GM12873 (cell line): ENCODE measurements at regions not wholly inside any gene's neighbourhood (a gene's known extent, or its start where the extent isn't known, plus 50 kb on each side); places are given as distances from the start of the nearest gene placed in this dataset.

Experiments
- CTCF ChIP-seq: IDR thresholded peaks from 2 replicates; pipeline ENCODE4 v1.5.1; 2012; ENCODE audit warnings: low read depth, mild to moderate bottlenecking, moderate library complexity, low read length, control low read depth; ENCODE audit not compliant: insufficient read depth; ENCODE audit errors: missing control alignments

GRCh38 chr2:56505885-56506284 lies 322.1 kb downstream of the CCDC85A start:
- TF ChIP-seq CTCF = no peak

- TF ChIP-seq CTCF = no peak
Measured at GRCh38 chr2:56508662-56509061, 324.9 kb downstream of the CCDC85A start.

GRCh38 chr2:56510610-56511009 lies 326.8 kb downstream of the CCDC85A start:
- TF ChIP-seq CTCF = no peak

GRCh38 chr2:56515399-56515798 lies 331.6 kb downstream of the CCDC85A start:
- TF ChIP-seq CTCF = no peak

- TF ChIP-seq CTCF = no peak
Measured at GRCh38 chr2:56519806-56520205, 336.0 kb downstream of the CCDC85A start.

GRCh38 chr2:56522605-56523089 lies 338.9 kb downstream of the CCDC85A start:
- no peak for TF ChIP-seq CTCF

GRCh38 chr2:56523816-56524215 lies 340.0 kb downstream of the CCDC85A start:
- no peak for TF ChIP-seq CTCF
